ENCODE measurements at regions not wholly inside any gene's neighbourhood (a gene's known extent, or its start where the extent isn't known, plus 50 kb on each side); places are given as distances from the start of the nearest gene placed in this dataset.

DNA sequence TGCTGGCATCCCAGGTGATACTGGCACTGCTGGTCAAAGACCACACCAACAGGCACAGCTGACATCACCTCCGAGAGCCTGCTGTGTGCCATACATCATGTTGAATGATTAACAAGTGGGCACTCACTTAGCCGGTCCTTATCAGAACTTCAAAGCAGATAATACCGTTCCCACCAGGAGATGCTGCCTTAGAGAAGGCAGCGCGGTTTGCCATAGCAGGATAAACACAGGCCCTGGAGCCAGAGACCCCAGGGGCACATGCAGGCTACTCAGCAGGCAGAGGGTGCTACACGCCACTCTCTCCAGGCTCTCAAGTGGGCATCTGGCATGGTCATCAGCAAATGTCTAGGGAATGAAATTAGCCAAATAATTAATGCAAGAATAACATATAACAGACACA, 86.5 kb upstream of the CST7 start:
- TF ChIP-seq, protein P1, sequence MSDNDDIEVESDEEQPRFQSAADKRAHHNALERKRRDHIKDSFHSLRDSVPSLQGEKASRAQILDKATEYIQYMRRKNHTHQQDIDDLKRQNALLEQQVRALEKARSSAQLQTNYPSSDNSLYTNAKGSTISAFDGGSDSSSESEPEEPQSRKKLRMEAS (IDR thresholded peaks at IDR 0.05; ENCODE audit: insufficient read depth, insufficient read length): no peak
- TF ChIP-seq, protein P2, sequence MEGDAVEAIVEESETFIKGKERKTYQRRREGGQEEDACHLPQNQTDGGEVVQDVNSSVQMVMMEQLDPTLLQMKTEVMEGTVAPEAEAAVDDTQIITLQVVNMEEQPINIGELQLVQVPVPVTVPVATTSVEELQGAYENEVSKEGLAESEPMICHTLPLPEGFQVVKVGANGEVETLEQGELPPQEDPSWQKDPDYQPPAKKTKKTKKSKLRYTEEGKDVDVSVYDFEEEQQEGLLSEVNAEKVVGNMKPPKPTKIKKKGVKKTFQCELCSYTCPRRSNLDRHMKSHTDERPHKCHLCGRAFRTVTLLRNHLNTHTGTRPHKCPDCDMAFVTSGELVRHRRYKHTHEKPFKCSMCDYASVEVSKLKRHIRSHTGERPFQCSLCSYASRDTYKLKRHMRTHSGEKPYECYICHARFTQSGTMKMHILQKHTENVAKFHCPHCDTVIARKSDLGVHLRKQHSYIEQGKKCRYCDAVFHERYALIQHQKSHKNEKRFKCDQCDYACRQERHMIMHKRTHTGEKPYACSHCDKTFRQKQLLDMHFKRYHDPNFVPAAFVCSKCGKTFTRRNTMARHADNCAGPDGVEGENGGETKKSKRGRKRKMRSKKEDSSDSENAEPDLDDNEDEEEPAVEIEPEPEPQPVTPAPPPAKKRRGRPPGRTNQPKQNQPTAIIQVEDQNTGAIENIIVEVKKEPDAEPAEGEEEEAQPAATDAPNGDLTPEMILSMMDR (IDR thresholded peaks at IDR 0.05; ENCODE audit: extremely low read depth in 1 of 2, insufficient read depth in 1 of 2, low read depth in 1 of 2, low read length in 2 of 2): no peak
- TF ChIP-seq GATA2 (IDR thresholded peaks at IDR 0.05; ENCODE audit: insufficient read depth, insufficient read length, low read depth, low read length) (no peak), POLR2AphosphoS5 (IDR thresholded peaks at IDR 0.05; ENCODE audit: insufficient read depth, low read depth, low read length) (no peak), FOS (IDR thresholded peaks at IDR 0.05; ENCODE audit: borderline replicate concordance, insufficient read depth, low read length) (no peak), JUN (IDR thresholded peaks at IDR 0.05; ENCODE audit: borderline replicate concordance, insufficient read depth, insufficient read length, low read depth) (no peak), EZH2 (IDR thresholded peaks at IDR 0.05; ENCODE audit: borderline replicate concordance, low read depth, low read length, severe bottlenecking) (no peak), MYC (IDR thresholded peaks at IDR 0.05; ENCODE audit: low read depth, low read length) (no peak), POLR2A (IDR thresholded peaks at IDR 0.05; ENCODE audit: low read depth, low read length) (no peak)

More for the DNA sequence above, 86.5 kb upstream of the CST7 start:
- POLR2A ChIA-PET: no interaction called here
- Histone ChIP-seq H3K79me2 (ENCODE audit: control insufficient read depth, insufficient read depth, low read length) (no peaks in the 10 kb centered on the region), H4K20me1 (replicated peaks; ENCODE audit: control insufficient read depth, extremely low read depth, insufficient read depth, low read length) (no peaks in the 10 kb centered on the region), H3K27ac (ENCODE audit: insufficient read depth, low read depth, low read length) (no peak overlapping the region), H3K36me3 (ENCODE audit: control insufficient read depth in 2 of 2, extremely low read depth in 1 of 2, insufficient read depth in 2 of 2, low read length in 2 of 2) (no peaks in the 10 kb centered on the region), H3K4me1 (ENCODE audit: control insufficient read depth, extremely low read depth, insufficient read depth, low read length) (no peaks in the 10 kb centered on the region), H3K27me3 (ENCODE audit: control insufficient read depth in 2 of 2, insufficient read depth in 2 of 2, low read length in 2 of 2) (no peaks in the 10 kb centered on the region), H3K4me3 (replicated peaks in 1 of 3; ENCODE audit: insufficient read depth in 1 of 3, low read depth in 1 of 3, low read length in 3 of 3) (no peak overlapping the region), H3K9me1 (replicated peaks; ENCODE audit: control insufficient read depth, extremely low read depth, insufficient read depth, low read length) (no peaks in the 10 kb centered on the region), H2AFZ (ENCODE audit: low read depth, low read length) (no peak overlapping the region), H3K9me3 (replicated peaks; ENCODE audit: control insufficient read depth, insufficient read depth, low read length) (peaks cover 9% of the 10 kb centered on the region), H3K9ac (replicated peaks; ENCODE audit: extremely low read depth, insufficient read depth, low read length) (no peak overlapping the region), H3K4me2 (ENCODE audit: insufficient read depth, low read length) (no peak overlapping the region)
- BruUV-seq (replicated peaks): no TSS peak
- no peak for DNase-seq (ENCODE audit: low read depth, low spot score)
- CTCF ChIA-PET: no interaction called here
- FAIRE-seq: no peak
- dilution Hi-C loops (cut with MboI; ENCODE audit: extremely low pct_ligation_motif_present, low sequenced_read_pairs): no loop called here
- intact Hi-C loops (cut with micrococcal nuclease): no loop called here

All from endothelial cell of umbilical vein (primary cell).